H1 (cell line): ENCODE measurements at regions not wholly inside any gene's neighbourhood (a gene's known extent, or its start where the extent isn't known, plus 50 kb on each side); places are given as distances from the start of the nearest gene placed in this dataset.

Source experiments
- CHD7 ChIP-seq: fragments of 300-600 bp; sonication (generic); IDR thresholded peaks from 2 replicates; pipeline ENCODE4 v1.7.1; 2012; ENCODE audit warnings: low read length, moderate library complexity, mild to moderate bottlenecking, inconsistent platforms; ENCODE audit not compliant: insufficient replicate concordance

GRCh38 chr5:56637321-56637920 lies 177.9 kb upstream of the MAP3K1 start (continued):
- no peak for TF ChIP-seq CHD7
- TF ChIP-seq, all 59 proteins: peak for 1
